Ascending aorta (tissue), 2 donors: ENCODE measurements at regions not wholly inside any gene's neighbourhood (a gene's known extent, or its start where the extent isn't known, plus 50 kb on each side); places are given as distances from the start of the nearest gene placed in this dataset.

ENCODE experiments used
- DNase-seq, 2 donors: peaks; one replicate each; pipeline ENCODE4 v3.0.0-alpha.2; 2019; ENCODE audit warnings: low spot score in 2 of 2
- H3K27ac ChIP-seq, 2 donors: fragments of 200-600 bp; sonication (generic); one replicate each; pipeline ENCODE4 v1.5.1; 2016 to 2017; ENCODE audit warnings: mild to moderate bottlenecking in 1 of 2
- H3K27me3 ChIP-seq: fragments of 200-600 bp; sonication (generic); one replicate; pipeline ENCODE4 v1.5.1; 2017
- H3K36me3 ChIP-seq, 2 donors: fragments of 200-600 bp; sonication (generic); one replicate each; pipeline ENCODE4 v1.5.1; 2016
- H3K4me1 ChIP-seq, 2 donors: fragments of 200-600 bp; sonication (generic); one replicate each; pipeline ENCODE4 v1.5.1; 2016 to 2017; ENCODE audit warnings: mild to moderate bottlenecking in 1 of 2
- H3K4me3 ChIP-seq, 2 donors: fragments of 200-600 bp; sonication (generic); one replicate each; pipeline ENCODE4 v1.5.1; 2016 to 2017; ENCODE audit warnings: mild to moderate bottlenecking in 1 of 2
- H3K9me3 ChIP-seq, 2 donors: fragments of 200-600 bp; sonication (generic); one replicate each; pipeline ENCODE4 v1.5.1; 2016
- intact Hi-C: fragments of 100-400 bp; cut with DNase I; formaldehyde crosslinking; loops from one replicate; pipeline ENCODE4 v1.15.1; 2023
- TF ChIP-seq, protein P1 (sequence below), 3 experiments: fragments of 200-600 bp in 2 of 3; fragments of 450-650 bp in 1 of 3; sonication (generic) in 2 of 3; IDR thresholded peaks; one replicate each; pipeline ENCODE4 v1.5.1; 2016 to 2019; ENCODE audit warnings: antibody characterized with exemption in 3 of 3, mild to moderate bottlenecking in 1 of 3, moderate library complexity in 1 of 3

DNA sequence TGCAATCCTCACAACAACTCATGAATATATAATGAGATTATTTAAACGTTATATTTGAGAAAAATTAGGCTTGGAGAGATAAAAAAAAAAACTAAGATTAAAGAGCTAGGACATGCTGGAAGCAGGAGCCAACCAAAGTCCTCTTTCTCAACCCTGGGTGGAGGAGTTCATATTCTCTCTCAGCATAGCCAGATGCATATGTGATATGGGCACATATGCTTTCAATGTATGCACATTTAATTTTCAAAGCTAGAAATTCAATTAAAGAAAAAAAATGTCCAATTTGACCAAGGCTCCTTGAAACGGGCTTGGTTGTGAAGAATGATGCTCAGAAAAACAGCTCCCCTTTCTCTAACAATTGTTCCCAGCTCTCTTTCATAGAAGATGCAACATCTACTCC lies 61.9 kb upstream of the GRIP1 start:
- H3K27me3 ChIP-seq = no peaks in the 10 kb centered on the region
- TF ChIP-seq, protein P1, sequence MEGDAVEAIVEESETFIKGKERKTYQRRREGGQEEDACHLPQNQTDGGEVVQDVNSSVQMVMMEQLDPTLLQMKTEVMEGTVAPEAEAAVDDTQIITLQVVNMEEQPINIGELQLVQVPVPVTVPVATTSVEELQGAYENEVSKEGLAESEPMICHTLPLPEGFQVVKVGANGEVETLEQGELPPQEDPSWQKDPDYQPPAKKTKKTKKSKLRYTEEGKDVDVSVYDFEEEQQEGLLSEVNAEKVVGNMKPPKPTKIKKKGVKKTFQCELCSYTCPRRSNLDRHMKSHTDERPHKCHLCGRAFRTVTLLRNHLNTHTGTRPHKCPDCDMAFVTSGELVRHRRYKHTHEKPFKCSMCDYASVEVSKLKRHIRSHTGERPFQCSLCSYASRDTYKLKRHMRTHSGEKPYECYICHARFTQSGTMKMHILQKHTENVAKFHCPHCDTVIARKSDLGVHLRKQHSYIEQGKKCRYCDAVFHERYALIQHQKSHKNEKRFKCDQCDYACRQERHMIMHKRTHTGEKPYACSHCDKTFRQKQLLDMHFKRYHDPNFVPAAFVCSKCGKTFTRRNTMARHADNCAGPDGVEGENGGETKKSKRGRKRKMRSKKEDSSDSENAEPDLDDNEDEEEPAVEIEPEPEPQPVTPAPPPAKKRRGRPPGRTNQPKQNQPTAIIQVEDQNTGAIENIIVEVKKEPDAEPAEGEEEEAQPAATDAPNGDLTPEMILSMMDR (IDR thresholded peaks at IDR 0.05) = no peak
- intact Hi-C loops = no loop called here
- no peaks in the 10 kb centered on the region for H3K9me3 ChIP-seq
- no peak overlapping the region for H3K27ac ChIP-seq
- H3K4me3 ChIP-seq = no peak overlapping the region
- no peaks in the 10 kb centered on the region for H3K36me3 ChIP-seq
- H3K4me1 ChIP-seq = no peaks in the 10 kb centered on the region
- no peak for DNase-seq

DNA sequence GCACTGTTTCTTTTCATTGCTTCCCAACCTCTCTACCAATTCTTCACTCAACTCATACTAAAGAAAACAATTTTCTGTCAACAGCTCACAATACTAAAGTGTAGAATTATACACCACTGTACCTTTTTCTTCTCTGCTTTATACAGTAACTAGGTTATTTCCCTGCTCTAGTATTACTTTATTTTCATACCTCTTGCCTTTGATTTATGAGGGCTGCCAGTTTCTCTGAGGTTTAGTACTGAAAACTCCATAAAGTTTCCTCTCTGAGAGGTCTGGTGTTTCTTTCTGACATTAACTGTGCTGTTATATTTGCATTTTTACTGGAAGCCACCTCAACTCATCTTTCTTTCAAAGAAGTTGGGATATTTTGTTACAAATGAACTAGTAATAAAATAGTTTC lies 63.0 kb upstream of the GRIP1 start:
- no peak for DNase-seq
- H3K9me3 ChIP-seq = no peaks in the 10 kb centered on the region
- no peaks in the 10 kb centered on the region for H3K4me1 ChIP-seq
- intact Hi-C loops = no loop called here
- H3K27ac ChIP-seq = no peak overlapping the region
- no peaks in the 10 kb centered on the region for H3K36me3 ChIP-seq
- H3K4me3 ChIP-seq = no peak overlapping the region
- H3K27me3 ChIP-seq = no peaks in the 10 kb centered on the region
- TF ChIP-seq, protein P1 (IDR thresholded peaks at IDR 0.05) = no peak

DNA sequence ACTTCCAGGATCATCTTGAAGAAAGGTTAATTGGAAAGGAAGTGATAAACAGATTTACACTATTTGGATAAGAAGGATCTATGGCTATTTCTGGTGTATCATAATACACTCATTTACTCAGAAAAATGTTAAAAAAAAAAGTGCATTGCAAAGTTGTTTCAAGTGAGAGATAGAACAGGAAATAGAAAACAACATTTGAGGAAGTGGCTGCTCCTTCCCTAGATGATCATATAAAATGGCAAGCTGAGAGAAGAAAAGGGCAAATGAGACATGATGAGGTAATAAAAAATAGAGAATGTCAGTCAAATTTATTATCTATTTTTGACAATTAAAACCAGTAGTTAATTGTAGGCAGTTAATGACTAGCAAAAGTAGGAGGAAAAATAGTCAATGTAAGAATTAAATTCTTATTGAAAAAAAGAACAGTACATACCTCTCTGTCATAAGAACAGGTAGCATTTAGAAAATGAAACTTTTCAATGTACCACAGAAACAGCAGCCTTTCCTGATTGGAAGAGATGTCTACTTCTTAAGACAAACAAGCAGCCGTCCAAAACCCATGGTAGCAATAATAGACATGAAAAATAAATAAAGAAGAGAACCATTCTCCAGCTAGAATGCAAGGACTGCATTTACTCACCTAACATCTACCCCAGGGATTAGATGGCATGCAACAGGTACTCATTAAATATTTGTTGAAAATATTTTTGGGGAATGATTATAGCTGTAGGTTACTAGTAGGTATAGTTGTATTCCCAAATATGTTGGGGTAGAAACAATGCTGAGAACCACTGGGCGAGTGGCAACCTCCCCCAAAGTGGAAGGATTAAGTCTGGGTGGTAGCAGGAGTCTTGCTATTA lies 63.9 kb upstream of the GRIP1 start:
- Histone ChIP-seq H3K9me3 (no peaks in the 10 kb centered on the region), H3K27ac (no peak overlapping the region), H3K27me3 (no peaks in the 10 kb centered on the region), H3K36me3 (no peaks in the 10 kb centered on the region), H3K4me3 (no peak overlapping the region), H3K4me1 (no peaks in the 10 kb centered on the region)
- TF ChIP-seq, protein P1 (IDR thresholded peaks at IDR 0.05) = no peak
- intact Hi-C loops = no loop called here
- no peak for DNase-seq

DNA sequence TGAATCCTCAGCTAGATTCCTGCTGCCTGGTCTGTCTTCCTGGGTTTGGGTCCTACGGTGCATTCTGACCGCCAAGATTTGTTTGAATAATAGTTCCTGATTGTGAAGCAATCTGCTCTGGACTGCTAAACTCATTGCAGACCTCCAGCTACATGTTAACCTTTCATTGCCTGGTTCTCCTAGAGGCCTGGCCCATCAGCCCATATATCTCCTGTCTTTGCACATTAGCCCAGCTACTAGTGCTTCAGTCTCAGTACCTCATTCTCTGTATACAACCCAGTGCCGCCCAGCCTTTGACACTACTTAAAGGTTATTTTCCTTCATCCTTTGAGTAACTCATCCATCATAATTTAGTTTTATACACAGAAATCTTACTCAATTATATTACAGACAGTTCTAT lies 65.6 kb upstream of the GRIP1 start:
- no peak overlapping the region for H3K27ac ChIP-seq
- TF ChIP-seq, protein P1 (IDR thresholded peaks at IDR 0.05) = no peak
- H3K4me3 ChIP-seq = no peak overlapping the region
- DNase-seq = no peak
- H3K4me1 ChIP-seq = no peaks in the 10 kb centered on the region
- H3K36me3 ChIP-seq = no peaks in the 10 kb centered on the region
- H3K27me3 ChIP-seq = no peaks in the 10 kb centered on the region
- intact Hi-C loops = no loop called here
- no peaks in the 10 kb centered on the region for H3K9me3 ChIP-seq

DNA sequence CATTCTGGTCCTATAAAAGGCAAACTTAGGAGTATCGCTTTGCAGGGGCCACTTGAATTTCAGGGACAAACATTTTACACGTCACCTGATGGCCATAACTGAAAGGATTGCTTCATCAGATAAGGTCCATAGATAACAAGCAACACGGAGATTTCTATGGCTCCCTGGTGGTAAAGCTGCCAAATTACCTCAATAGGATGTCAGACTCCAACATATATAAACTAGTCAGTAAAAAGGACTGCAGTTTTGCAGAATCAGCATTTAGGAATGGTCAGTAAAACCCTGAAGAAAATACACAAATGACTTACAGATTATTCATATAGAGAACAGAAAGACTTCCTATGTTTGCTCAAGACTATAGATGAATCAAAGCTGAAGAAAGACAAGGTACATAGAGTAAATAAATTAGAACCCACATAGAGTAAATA lies 66.1 kb upstream of the GRIP1 start:
- TF ChIP-seq, protein P1 (IDR thresholded peaks at IDR 0.05) = no peak
- no peak overlapping the region for H3K27ac ChIP-seq
- H3K36me3 ChIP-seq = no peaks in the 10 kb centered on the region
- no peaks in the 10 kb centered on the region for H3K27me3 ChIP-seq
- DNase-seq = no peak
- no peaks in the 10 kb centered on the region for H3K4me1 ChIP-seq
- no peaks in the 10 kb centered on the region for H3K9me3 ChIP-seq
- intact Hi-C loops = no loop called here
- H3K4me3 ChIP-seq = no peak overlapping the region
